ENCODE measurements at regions not wholly inside any gene's neighbourhood (a gene's known extent, or its start where the extent isn't known, plus 50 kb on each side); places are given as distances from the start of the nearest gene placed in this dataset.

- Mint-ChIP-seq H3K4me3 (no peak overlapping the region), H3K9me3 (ENCODE audit: low read depth) (no peaks in the 10 kb centered on the region), H3K36me3 (no peaks in the 10 kb centered on the region), H3K4me1 (peaks cover 17% of the 10 kb centered on the region), H3K27me3 (peaks cover 2% of the 10 kb centered on the region), H3K27ac (no peak overlapping the region)
- DNase-seq (no peak), ATAC-seq (no peak)
- CTCF ChIA-PET: interaction anchor here (0.6 kb wide), 1 partner anchor 168 kb away, joined by 5 read pairs; no protein-coding TSS in a partner anchor
Measured at GRCh38 chr11:8828580-8829361, 82.2 kb upstream of the AKIP1 start.

DNA sequence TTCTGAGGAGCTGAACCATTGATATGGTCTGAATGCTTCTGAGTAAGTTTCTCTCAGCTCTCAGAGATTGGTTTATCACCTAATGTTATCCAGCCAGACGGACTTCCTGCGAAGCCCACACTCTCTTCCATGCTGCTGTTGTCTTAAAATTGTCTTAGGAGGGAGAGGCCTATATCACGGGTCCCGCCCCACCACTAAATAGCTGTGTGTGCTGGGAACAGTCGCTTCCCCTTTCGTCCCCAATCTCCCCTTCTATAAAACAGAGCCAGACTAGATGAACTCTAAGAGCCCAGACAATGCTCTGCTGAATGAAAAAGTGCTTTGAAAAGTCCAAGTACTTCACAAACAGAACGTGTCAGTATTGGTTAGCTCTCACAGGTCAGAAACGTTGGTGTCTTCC lies 81.4 kb upstream of the AKIP1 start:
- Mint-ChIP-seq H3K4me1 (peaks cover 18% of the 10 kb centered on the region), H3K9me3 (ENCODE audit: low read depth) (no peaks in the 10 kb centered on the region), H3K27me3 (peaks cover 10% of the 10 kb centered on the region), H3K27ac (no peak overlapping the region), H3K36me3 (no peaks in the 10 kb centered on the region), H3K4me3 (no peak overlapping the region)
- DNase-seq (no peak), ATAC-seq (no peak)
- CTCF ChIA-PET: interaction anchor here (1.1 kb wide), 1 partner anchor 130 kb away, joined by 3 read pairs; no protein-coding TSS in a partner anchor

GRCh38 chr11:8830641-8831040 lies 80.3 kb upstream of the AKIP1 start:
- Mint-ChIP-seq H3K27ac (no peak overlapping the region), H3K4me1 (peaks cover 18% of the 10 kb centered on the region), H3K9me3 (ENCODE audit: low read depth) (no peaks in the 10 kb centered on the region), H3K4me3 (no peak overlapping the region), H3K27me3 (peaks cover 15% of the 10 kb centered on the region), H3K36me3 (no peaks in the 10 kb centered on the region)
- ATAC-seq (no peak), DNase-seq (no peak)
- CTCF ChIA-PET: no interaction called here

GRCh38 chr11:8831861-8832260 lies 79.1 kb upstream of the AKIP1 start:
- Mint-ChIP-seq H3K27me3 (peaks cover 19% of the 10 kb centered on the region), H3K4me3 (no peak overlapping the region), H3K36me3 (no peaks in the 10 kb centered on the region), H3K27ac (no peak overlapping the region), H3K4me1 (peaks cover 18% of the 10 kb centered on the region), H3K9me3 (ENCODE audit: low read depth) (no peaks in the 10 kb centered on the region)
- DNase-seq (no peak), ATAC-seq (no peak)
- CTCF ChIA-PET: no interaction called here

DNA sequence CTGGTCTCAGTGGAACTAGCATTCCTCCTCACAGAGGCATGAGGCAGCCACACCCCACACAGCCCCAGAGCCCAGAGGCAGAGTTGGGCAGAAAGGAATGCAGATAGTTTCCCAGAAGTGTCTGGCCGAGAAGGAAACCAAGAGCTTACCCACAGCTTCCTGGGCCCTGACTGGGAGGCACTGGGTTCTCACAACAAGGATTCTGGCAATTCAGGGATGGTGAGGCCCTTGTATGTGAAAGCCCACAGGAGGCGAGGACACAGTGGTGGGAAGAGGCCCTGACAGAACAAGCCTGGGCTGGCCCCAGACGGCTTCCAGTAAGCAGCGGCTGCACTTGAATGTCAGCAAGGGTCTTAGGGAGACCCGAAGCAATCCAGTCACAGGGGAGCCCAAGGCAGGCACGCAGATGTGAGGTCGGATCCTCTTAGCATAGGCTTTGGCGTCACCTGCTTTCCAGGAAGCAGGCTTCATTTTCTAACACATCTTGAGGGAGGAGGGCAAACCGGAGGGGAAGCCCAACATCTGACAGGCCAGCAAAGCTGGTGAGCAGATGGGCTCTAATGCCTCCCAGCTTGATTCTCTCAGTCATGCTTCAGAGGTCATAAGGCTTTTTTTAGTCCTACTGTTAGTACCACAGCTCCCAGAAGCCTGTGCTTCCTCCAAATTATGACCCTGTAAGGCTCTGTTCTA lies 78.3 kb upstream of the AKIP1 start:
- Mint-ChIP-seq H3K27me3 (peaks cover 20% of the 10 kb centered on the region), H3K4me3 (no peak overlapping the region), H3K9me3 (ENCODE audit: low read depth) (no peaks in the 10 kb centered on the region), H3K4me1 (peaks cover 18% of the 10 kb centered on the region), H3K36me3 (no peaks in the 10 kb centered on the region), H3K27ac (peak overlapping the region; percentile 38)
- CTCF ChIA-PET: interaction anchor here (1.3 kb wide), 1 partner anchor 127 kb away, joined by 5 read pairs; no protein-coding TSS in a partner anchor
- DNase-seq (peak; percentile 54), ATAC-seq (peak; percentile 53)

DNA sequence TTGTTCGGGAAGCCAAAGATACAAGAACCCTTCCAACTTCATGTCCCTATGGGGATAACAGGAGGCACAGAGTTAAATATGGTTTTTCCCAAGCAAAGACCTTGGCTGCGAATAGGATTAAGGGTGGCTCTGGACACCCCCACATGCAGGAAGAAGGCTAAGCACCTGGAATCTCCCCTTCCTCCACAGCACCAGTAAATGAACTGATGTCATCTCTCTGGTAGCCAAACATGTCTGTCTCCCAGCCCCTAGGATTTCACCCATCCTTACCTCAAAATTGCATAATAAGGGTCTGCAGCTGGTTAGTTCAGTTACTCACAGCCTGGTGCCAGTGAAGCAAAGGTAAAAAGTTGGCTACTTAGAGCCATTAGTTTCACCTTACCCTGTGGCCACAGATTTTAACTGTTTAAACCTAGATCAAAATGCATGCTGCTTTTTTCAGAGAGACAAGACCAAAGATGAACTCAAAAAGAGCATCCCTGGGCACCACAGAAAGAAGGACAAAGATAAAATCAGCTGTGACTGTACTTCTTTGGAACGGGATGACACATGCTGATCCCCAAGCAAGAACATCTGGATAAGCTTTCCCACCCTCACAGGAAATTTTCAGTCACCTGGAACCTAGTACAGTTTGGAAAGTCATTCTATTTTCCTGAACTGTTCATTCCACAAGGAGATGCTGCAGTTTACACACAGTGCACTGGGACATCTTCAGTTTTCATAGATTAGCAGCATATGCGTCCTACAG lies 77.2 kb upstream of the AKIP1 start:
- peaks cover 18% of the 10 kb centered on the region for H3K4me1 Mint-ChIP-seq
- DNase-seq: no peak
- no peak overlapping the region for H3K27ac Mint-ChIP-seq
- no peak for ATAC-seq
- CTCF ChIA-PET: interaction anchor here (1.2 to 1.3 kb wide), 2 partner anchors 79 to 126 kb away, joined by 3 to 5 read pairs; no protein-coding TSS in a partner anchor
- H3K27me3 Mint-ChIP-seq: peaks cover 26% of the 10 kb centered on the region
- H3K9me3 Mint-ChIP-seq (ENCODE audit: low read depth): no peaks in the 10 kb centered on the region
- no peak overlapping the region for H3K4me3 Mint-ChIP-seq
- H3K36me3 Mint-ChIP-seq: no peaks in the 10 kb centered on the region

DNA sequence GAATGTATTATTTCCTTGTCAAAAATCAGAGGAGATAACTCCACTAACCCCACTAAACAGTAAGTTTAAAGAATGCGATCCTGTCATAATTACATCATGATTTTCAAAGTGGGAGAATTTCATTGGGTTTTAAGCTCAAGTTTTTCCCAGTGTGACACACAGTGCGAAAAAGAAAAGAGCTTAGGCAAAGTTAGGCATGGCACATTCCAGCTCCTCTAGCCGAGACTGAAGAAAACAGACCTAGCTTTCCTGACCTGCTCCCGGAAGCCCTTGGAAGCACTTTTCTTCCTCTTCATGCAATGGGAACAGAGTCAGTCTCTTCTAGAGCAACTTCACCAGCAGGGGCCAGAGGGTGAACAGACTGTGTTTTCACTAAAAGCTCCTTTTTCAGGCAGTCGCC lies 76.6 kb upstream of the AKIP1 start:
- no peak overlapping the region for H3K27ac Mint-ChIP-seq
- DNase-seq: no peak
- peaks cover 18% of the 10 kb centered on the region for H3K4me1 Mint-ChIP-seq
- H3K36me3 Mint-ChIP-seq: no peaks in the 10 kb centered on the region
- no peak for ATAC-seq
- CTCF ChIA-PET: interaction anchor here (1.2 kb wide), 1 partner anchor 78 kb away, joined by 3 read pairs; no protein-coding TSS in a partner anchor
- no peak overlapping the region for H3K4me3 Mint-ChIP-seq
- peaks cover 32% of the 10 kb centered on the region for H3K27me3 Mint-ChIP-seq
- H3K9me3 Mint-ChIP-seq (ENCODE audit: low read depth): no peaks in the 10 kb centered on the region

GRCh38 chr11:8838248-8838647 lies 72.7 kb upstream of the AKIP1 start:
- DNase-seq: no peak
- no peaks in the 10 kb centered on the region for H3K36me3 Mint-ChIP-seq
- no peak overlapping the region for H3K27ac Mint-ChIP-seq
- ATAC-seq: no peak
- H3K9me3 Mint-ChIP-seq (ENCODE audit: low read depth): no peaks in the 10 kb centered on the region
- CTCF ChIA-PET: interaction anchor here (1.0 kb wide), 1 partner anchor 114 kb away, joined by 3 read pairs; no protein-coding TSS in a partner anchor
- H3K27me3 Mint-ChIP-seq: peaks cover 44% of the 10 kb centered on the region
- no peak overlapping the region for H3K4me3 Mint-ChIP-seq
- peaks cover 6% of the 10 kb centered on the region for H3K4me1 Mint-ChIP-seq

GRCh38 chr11:8839306-8839956 lies 71.6 kb upstream of the AKIP1 start:
- H3K36me3 Mint-ChIP-seq: no peaks in the 10 kb centered on the region
- CTCF ChIA-PET: no interaction called here
- H3K4me1 Mint-ChIP-seq: no peaks in the 10 kb centered on the region
- DNase-seq (no peak), ATAC-seq (no peak)
- H3K4me3 Mint-ChIP-seq: no peak overlapping the region
- no peak overlapping the region for H3K27ac Mint-ChIP-seq
- peaks cover 41% of the 10 kb centered on the region for H3K27me3 Mint-ChIP-seq
- no peaks in the 10 kb centered on the region for H3K9me3 Mint-ChIP-seq (ENCODE audit: low read depth)

DNA sequence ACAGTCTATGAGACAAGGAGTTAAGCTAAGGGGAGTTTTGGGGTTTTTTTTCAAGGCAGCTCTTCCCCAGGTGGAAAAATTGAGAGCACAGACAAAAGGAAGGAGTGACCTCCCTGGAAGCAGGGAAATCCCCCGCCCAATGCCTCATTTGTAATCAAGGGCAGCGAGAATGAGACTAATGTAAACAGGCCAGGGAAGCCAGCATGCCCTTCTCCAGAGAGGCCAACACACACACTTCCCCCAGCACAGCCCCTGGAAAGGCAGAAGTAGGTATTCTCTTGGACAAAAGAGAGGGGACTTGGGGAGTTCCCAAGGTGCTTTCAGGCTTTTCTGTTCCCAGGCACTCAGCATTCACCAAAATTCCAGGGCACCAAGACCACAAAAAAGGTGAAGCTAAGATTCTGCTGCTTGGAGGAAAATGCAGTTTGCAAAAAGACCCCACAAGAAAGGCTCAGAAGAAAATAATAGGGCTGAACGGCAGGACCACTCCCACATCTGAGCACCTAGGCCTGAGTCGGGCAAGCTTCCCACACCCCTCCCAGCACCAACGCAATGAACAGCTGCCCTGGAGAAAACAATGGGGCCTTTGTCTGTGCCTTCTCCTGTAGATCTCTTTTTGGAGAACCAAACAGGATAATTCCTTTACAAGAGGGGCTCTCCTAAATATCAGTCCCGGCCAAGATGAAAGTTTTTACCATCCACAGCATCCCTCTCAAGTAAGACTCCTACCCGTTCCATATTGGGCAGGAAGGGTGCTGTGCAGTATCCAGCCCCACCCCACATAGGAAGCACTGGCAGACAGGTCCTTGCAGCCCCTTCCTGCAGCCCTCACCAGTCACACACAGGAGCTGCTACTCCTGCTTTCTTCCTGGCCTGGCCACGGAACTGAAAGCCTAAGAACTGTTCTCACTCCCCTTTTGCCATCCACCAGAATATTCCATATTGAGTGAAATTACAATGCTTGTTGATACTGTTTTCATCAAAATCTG lies 70.7 kb upstream of the AKIP1 start:
- H3K4me3 Mint-ChIP-seq: no peak overlapping the region
- H3K4me1 Mint-ChIP-seq: no peaks in the 10 kb centered on the region
- no peak overlapping the region for H3K27ac Mint-ChIP-seq
- CTCF ChIA-PET: no interaction called here
- H3K36me3 Mint-ChIP-seq: no peaks in the 10 kb centered on the region
- no peak for DNase-seq
- H3K27me3 Mint-ChIP-seq: peaks cover 39% of the 10 kb centered on the region
- no peak for ATAC-seq
- H3K9me3 Mint-ChIP-seq (ENCODE audit: low read depth): no peaks in the 10 kb centered on the region

DNA sequence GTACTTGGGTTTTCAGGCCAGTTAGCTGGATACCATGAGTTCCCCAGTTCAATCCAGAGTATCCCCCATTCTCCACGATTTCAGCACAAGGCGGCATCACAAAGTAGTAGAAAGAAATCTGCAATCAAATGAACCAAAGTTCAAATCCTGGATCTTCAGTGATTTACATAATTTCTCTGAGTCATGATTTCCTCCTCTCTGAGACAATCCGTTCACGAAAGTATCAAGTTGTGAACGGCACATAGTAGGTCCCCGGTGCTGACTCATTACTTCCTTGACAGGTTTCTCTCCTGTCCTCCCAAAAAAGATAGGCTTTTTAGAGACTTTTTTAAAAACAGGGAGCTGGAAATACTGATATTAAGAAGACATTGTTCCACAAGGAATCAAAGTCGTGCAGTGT lies 69.1 kb upstream of the AKIP1 start:
- no peaks in the 10 kb centered on the region for H3K4me1 Mint-ChIP-seq
- H3K4me3 Mint-ChIP-seq: no peak overlapping the region
- H3K27me3 Mint-ChIP-seq: peaks cover 40% of the 10 kb centered on the region
- ATAC-seq (no peak), DNase-seq (no peak)
- H3K9me3 Mint-ChIP-seq (ENCODE audit: low read depth): no peaks in the 10 kb centered on the region
- H3K36me3 Mint-ChIP-seq: no peaks in the 10 kb centered on the region
- CTCF ChIA-PET: no interaction called here
- no peak overlapping the region for H3K27ac Mint-ChIP-seq

DNA sequence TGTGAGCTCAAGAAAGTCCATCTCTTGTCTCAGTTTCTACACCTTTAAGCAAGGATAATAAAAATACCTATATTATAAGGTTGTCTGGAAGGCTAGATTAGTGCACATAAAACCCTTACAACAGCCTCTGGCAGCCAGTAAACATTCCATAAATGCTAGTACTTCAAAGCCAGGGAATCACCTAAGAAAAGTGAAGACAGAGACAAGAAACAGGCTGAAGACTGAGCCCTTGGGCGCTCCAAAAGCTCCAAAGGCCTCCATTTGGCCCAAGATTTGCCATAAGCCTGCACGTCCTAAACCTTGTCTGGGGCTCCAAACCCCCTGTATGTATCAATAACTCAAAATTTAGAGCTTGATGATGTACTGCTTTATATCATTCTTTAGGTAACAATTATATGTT lies 52.2 kb upstream of the AKIP1 start:
- no peak for DNase-seq
- no peak overlapping the region for H3K4me3 Mint-ChIP-seq
- no peaks in the 10 kb centered on the region for H3K9me3 Mint-ChIP-seq (ENCODE audit: low read depth)
- no peaks in the 10 kb centered on the region for H3K36me3 Mint-ChIP-seq
- peaks cover 20% of the 10 kb centered on the region for H3K27me3 Mint-ChIP-seq
- H3K4me1 Mint-ChIP-seq: no peaks in the 10 kb centered on the region
- H3K27ac Mint-ChIP-seq: no peak overlapping the region
- ATAC-seq: no peak
- CTCF ChIA-PET: no interaction called here
